GM12878 (cell line): ENCODE measurements at regions not wholly inside any gene's neighbourhood (a gene's known extent, or its start where the extent isn't known, plus 50 kb on each side); places are given as distances from the start of the nearest gene placed in this dataset.

Experiments
- ATAC-seq: fragments of 200-7000 bp; cut with Tn5 transposase; 3 replicates; pipeline ENCODE4 v1.9.1; 2020; ENCODE audit warnings: mild to moderate bottlenecking, moderate library complexity
- BruUV-seq: library from RNA; stranded (reverse); fragments of 400-500 nt; replicated peaks from 2 replicates; lab custom pipeline; 2021; lab: Mats Ljungman, UMichigan
- CTCF ChIA-PET: fragments of 300-600 bp; sonication (Branson Sonifier 250); formaldehyde crosslinking; extraction: SDS; loops from one replicate; lab custom pipeline; 2021; ENCODE audit warnings: inconsistent platforms; lab: Yijun Ruan, JAX
- POLR2A ChIA-PET: fragments of 350-600 bp; formaldehyde crosslinking; extraction: SDS; loops from one replicate; lab custom pipeline; 2021; ENCODE audit warnings: inconsistent platforms; lab: Charles Lee
- RAD21 ChIA-PET: fragments of 300-600 bp; sonication (Branson Sonifier 250); formaldehyde crosslinking; loops from one replicate; lab custom pipeline; 2023; ENCODE audit warnings: antibody characterized with exemption; ENCODE audit not compliant: unreplicated experiment; lab: Charles Lee
- SMC1A ChIA-PET: fragments of 300-600 bp; sonication (Branson Sonifier 250); formaldehyde crosslinking; loops from one replicate; lab custom pipeline; 2023; ENCODE audit not compliant: unreplicated experiment, uncharacterized antibody; lab: Charles Lee
- DNase-seq: peaks from one replicate; pipeline ENCODE4 v3.0.0-alpha.2; 2011; ENCODE audit warnings: low read depth, low spot score
- FAIRE-seq: peaks from 3 replicates; lab custom pipeline; 2011; peaks lifted over from hg19 to GRCh38; lab: Jason Lieb, UNC
- H2AFZ ChIP-seq: 2 replicates; pipeline ENCODE4 v1.6.0; 2011; ENCODE audit warnings: low read depth, low read length, control low read depth; ENCODE audit not compliant: control insufficient read depth
- H3K27ac ChIP-seq: 2 replicates; pipeline ENCODE4 v1.5.1; 2011; ENCODE audit warnings: control low read depth; ENCODE audit not compliant: control insufficient read depth, insufficient read depth
- H3K27me3 ChIP-seq, 2 experiments: replicated peaks in 1 of 2; 2 replicates each; pipeline versions ENCODE4 v1.6.0 to v1.6.1; 2011; ENCODE audit warnings: low read length in 1 of 2; ENCODE audit not compliant: control insufficient read depth in 2 of 2, insufficient read depth in 2 of 2
- H3K36me3 ChIP-seq, 2 experiments: 2 replicates each; pipeline ENCODE4 v1.5.1; 2011; ENCODE audit warnings: low read length in 1 of 2; ENCODE audit not compliant: control insufficient read depth in 2 of 2, insufficient read depth in 2 of 2
- H3K4me1 ChIP-seq: 2 replicates; pipeline ENCODE4 v1.6.1; 2011; ENCODE audit warnings: mild to moderate bottlenecking, low read length, moderate library complexity, mixed read lengths; ENCODE audit not compliant: control insufficient read depth, insufficient read depth
- H3K4me2 ChIP-seq: 2 replicates; pipeline ENCODE4 v1.6.0; 2011; ENCODE audit warnings: control low read depth; ENCODE audit not compliant: control insufficient read depth, insufficient read depth
- H3K4me3 ChIP-seq: fragments of 200-600 bp; sonication (generic); 2 replicates; pipeline ENCODE4 v1.5.1; 2016
- H3K79me2 ChIP-seq: 2 replicates; pipeline ENCODE4 v1.6.0; 2011; ENCODE audit warnings: low read length; ENCODE audit not compliant: control insufficient read depth, insufficient read depth
- H3K9ac ChIP-seq: 2 replicates; pipeline ENCODE4 v1.8.0; 2011; ENCODE audit warnings: low read length, control low read depth, mixed read lengths; ENCODE audit not compliant: control insufficient read depth, insufficient read depth
- H3K9me3 ChIP-seq: replicated peaks from 3 replicates; pipeline ENCODE4 v1.5.1; 2011; ENCODE audit warnings: mild to moderate bottlenecking, low read length; ENCODE audit not compliant: control insufficient read depth, insufficient read depth
- H4K20me1 ChIP-seq: 2 replicates; pipeline ENCODE4 v1.6.0; 2011; ENCODE audit not compliant: control insufficient read depth, insufficient read depth
- MEF2A ChIP-seq: IDR thresholded peaks from 2 replicates; pipeline ENCODE4 v1.6.1; 2011; ENCODE audit warnings: low read depth, mild to moderate bottlenecking, low read length, moderate library complexity; ENCODE audit not compliant: insufficient read depth
- RBBP5 ChIP-seq: fragments of 200-600 bp; sonication (generic); conservative IDR thresholded peaks from 2 replicates; pipeline ENCODE4 v1.6.1; 2016
- ZNF622 ChIP-seq: fragments of 450-650 bp; IDR thresholded peaks from 2 replicates; pipeline ENCODE4 v1.6.1; 2017; ENCODE audit warnings: mild to moderate bottlenecking, inconsistent platforms
- WGBS: methylation state at CpG from one replicate; pipeline ENCODE4 v1.1.6; 2016; ENCODE audit warnings: low lambda C conversion rate; ENCODE audit not compliant: insufficient replicate concordance, insufficient coverage; ENCODE audit errors: missing lambda C conversion rate; 5-methylcytosine and 5-hydroxymethylcytosine counted together
- in situ Hi-C: fragments of 300-500 bp; cut with MboI; formaldehyde crosslinking; loops from 9 replicates; pipeline ENCODE4 v1.14.3; 2018; ENCODE audit warnings: mixed read lengths
- intact Hi-C: fragments of 100-400 bp; cut with micrococcal nuclease; formaldehyde crosslinking; loops from one replicate; pipeline ENCODE4 v1.14.2; 2022; ENCODE audit not compliant: unreplicated experiment
- TF ChIP-seq, protein P1 (sequence below): fragments of 450-650 bp; formaldehyde crosslinking; IDR thresholded peaks from 2 replicates; pipeline ENCODE4 v1.5.0; 2022; ENCODE audit warnings: mild to moderate bottlenecking, missing genetic modification characterization

DNA sequence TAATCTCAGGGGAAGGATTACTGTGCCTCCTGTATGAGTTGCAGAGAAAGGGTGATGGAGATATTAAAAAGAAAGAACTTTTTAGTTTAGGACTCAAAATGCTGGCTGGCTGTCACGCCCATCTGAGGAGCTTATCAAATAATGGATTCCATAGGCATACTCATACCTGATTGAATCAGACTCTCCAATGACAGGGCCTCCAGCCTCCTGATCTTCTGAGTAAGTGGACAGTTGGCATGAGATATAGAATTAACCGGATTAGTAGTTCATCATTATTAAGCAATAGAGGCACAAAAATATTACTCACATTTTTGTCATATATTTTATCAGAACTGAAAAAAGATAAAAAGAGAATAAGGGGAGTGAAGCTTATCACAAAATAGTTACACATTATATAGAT is 157.0 kb upstream of the RASA1 start:
- Histone ChIP-seq H3K79me2 (no peaks in the 10 kb centered on the region), H4K20me1 (no peaks in the 10 kb centered on the region), H3K4me3 (no peak overlapping the region), H3K36me3 (no peaks in the 10 kb centered on the region), H2AFZ (no peak overlapping the region), H3K4me1 (peaks cover 7% of the 10 kb centered on the region), H3K9me3 (no peaks in the 10 kb centered on the region), H3K27me3 (no peaks in the 10 kb centered on the region), H3K27ac (no peak overlapping the region), H3K9ac (no peak overlapping the region), H3K4me2 (no peak overlapping the region)
- ATAC-seq (no peak), FAIRE-seq (no peak), DNase-seq (no peak)
- WGBS = 96% methylated on average over 2 of the region's 2 CpGs
- TF ChIP-seq MEF2A (no peak), RBBP5 (no peak), ZNF622 (no peak)
- TF ChIP-seq, protein P1, sequence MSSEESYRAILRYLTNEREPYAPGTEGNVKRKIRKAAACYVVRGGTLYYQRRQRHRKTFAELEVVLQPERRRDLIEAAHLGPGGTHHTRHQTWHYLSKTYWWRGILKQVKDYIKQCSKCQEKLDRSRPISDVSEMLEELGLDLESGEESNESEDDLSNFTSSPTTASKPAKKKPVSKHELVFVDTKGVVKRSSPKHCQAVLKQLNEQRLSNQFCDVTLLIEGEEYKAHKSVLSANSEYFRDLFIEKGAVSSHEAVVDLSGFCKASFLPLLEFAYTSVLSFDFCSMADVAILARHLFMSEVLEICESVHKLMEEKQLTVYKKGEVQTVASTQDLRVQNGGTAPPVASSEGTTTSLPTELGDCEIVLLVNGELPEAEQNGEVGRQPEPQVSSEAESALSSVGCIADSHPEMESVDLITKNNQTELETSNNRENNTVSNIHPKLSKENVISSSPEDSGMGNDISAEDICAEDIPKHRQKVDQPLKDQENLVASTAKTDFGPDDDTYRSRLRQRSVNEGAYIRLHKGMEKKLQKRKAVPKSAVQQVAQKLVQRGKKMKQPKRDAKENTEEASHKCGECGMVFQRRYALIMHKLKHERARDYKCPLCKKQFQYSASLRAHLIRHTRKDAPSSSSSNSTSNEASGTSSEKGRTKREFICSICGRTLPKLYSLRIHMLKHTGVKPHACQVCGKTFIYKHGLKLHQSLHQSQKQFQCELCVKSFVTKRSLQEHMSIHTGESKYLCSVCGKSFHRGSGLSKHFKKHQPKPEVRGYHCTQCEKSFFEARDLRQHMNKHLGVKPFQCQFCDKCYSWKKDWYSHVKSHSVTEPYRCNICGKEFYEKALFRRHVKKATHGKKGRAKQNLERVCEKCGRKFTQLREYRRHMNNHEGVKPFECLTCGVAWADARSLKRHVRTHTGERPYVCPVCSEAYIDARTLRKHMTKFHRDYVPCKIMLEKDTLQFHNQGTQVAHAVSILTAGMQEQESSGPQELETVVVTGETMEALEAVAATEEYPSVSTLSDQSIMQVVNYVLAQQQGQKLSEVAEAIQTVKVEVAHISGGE (CRISPR knock-in tag) = no peak
- intact Hi-C loops = loop anchor here (10.0 kb wide), 1 partner anchor 154 kb away; the partner anchor contains the start of gene RASA1
- ChIA-PET RAD21 (interaction anchor here (1.3 kb wide), 1 partner anchor 123 kb away, joined by 3 read pairs; no protein-coding TSS in a partner anchor), POLR2A (no interaction called here), SMC1A (interaction anchor here (0.6 to 2.1 kb wide), 6 partner anchors 9 to 597 kb away, joined by 3 to 6 read pairs (median 4); no protein-coding TSS in a partner anchor), CTCF (interaction anchor here (0.8 to 1.4 kb wide), 3 partner anchors 8 to 26 kb away, joined by 3 read pairs; no protein-coding TSS in a partner anchor)
- BruUV-seq = no TSS peak
- in situ Hi-C loops = no loop called here
